ENCODE measurements at regions not wholly inside any gene's neighbourhood (a gene's known extent, or its start where the extent isn't known, plus 50 kb on each side); places are given as distances from the start of the nearest gene placed in this dataset.

DNA sequence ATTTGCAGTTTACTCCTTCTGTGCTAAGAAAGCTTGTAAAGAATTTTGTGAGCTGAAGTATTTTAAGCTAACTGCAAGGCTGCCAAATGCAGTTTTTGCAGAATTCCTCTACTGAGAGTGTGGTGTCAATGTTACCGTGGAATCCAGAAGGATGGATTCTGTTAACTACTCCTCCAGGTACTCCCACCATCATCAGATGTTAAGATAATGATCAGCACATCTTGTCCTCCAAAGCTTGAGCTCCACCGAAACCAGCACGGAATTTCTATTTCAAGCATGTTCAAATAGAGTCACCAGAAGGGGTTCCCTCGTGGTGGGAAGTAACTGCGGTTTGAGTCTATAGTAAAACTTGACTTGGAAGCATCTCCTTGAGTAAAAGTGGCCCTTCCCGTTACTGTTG lies 64.3 kb upstream of the CDKN3 start:
- H4K20me1 ChIP-seq (ENCODE audit: control insufficient read depth, extremely low read depth, insufficient read depth, low read length): no peaks in the 10 kb centered on the region
- no peak overlapping the region for H3K27ac ChIP-seq (ENCODE audit: insufficient read depth, low read length)
- TF ChIP-seq CTCF (conservative IDR thresholded peaks at IDR 0.05 in 1 of 2, IDR thresholded peaks at IDR 0.05 in 1 of 2; ENCODE audit: low read depth in 1 of 2, low read length in 2 of 2) (no peak), EZH2 (IDR thresholded peaks at IDR 0.05; ENCODE audit: low read length, missing control alignments) (no peak)
- H3K27me3 ChIP-seq (ENCODE audit: control insufficient read depth, insufficient read depth, low read length): no peaks in the 10 kb centered on the region
- DNase-seq (ENCODE audit: low read depth in 2 of 2): no peak
- H3K4me2 ChIP-seq (ENCODE audit: extremely low read depth, insufficient read depth, low read length): no peak overlapping the region
- H3K9ac ChIP-seq (ENCODE audit: insufficient read depth, low read length): no peak overlapping the region
- no peaks in the 10 kb centered on the region for H3K9me3 ChIP-seq (ENCODE audit: control insufficient read depth, insufficient read depth, low read depth, low read length)
- H3K4me1 ChIP-seq (ENCODE audit: control insufficient read depth, extremely low read depth, insufficient read depth, low read length): no peaks in the 10 kb centered on the region
- H3K79me2 ChIP-seq (ENCODE audit: control insufficient read depth, insufficient read depth, low read length): no peaks in the 10 kb centered on the region
- no peak overlapping the region for H3K4me3 ChIP-seq (replicated peaks in 1 of 4; ENCODE audit: control extremely low read depth in 1 of 4, insufficient read depth in 1 of 4, low read depth in 3 of 4, low read length in 4 of 4)
- H2AFZ ChIP-seq (ENCODE audit: low read length): no peak overlapping the region
- H3K36me3 ChIP-seq (ENCODE audit: control insufficient read depth, insufficient read depth, low read length): no peaks in the 10 kb centered on the region

DNA sequence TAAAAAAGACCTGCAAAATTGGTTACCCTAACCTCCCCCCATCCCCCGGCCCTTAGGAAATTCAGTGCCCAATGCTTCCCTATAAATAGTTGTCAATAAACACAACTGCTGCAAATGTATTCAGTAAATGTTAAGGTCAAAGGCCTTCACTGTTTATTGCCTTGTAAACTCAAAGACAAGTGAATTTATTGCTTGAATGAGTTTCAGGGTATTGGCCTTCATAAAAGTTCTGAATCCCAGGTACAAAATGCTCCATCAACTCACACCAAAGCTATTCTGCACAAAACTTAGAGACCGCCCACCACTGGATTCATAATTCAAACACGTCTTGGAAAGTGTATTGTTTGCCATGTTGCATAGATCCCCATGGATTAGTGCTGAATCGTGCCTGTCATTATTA lies 63.3 kb upstream of the CDKN3 start:
- no peak for DNase-seq (ENCODE audit: low read depth in 2 of 2)
- Histone ChIP-seq H2AFZ (ENCODE audit: low read length) (no peak overlapping the region), H3K27me3 (ENCODE audit: control insufficient read depth, insufficient read depth, low read length) (no peaks in the 10 kb centered on the region), H3K9ac (ENCODE audit: insufficient read depth, low read length) (no peak overlapping the region), H3K4me3 (replicated peaks in 1 of 4; ENCODE audit: control extremely low read depth in 1 of 4, insufficient read depth in 1 of 4, low read depth in 3 of 4, low read length in 4 of 4) (no peak overlapping the region), H3K4me1 (ENCODE audit: control insufficient read depth, extremely low read depth, insufficient read depth, low read length) (no peaks in the 10 kb centered on the region), H4K20me1 (ENCODE audit: control insufficient read depth, extremely low read depth, insufficient read depth, low read length) (no peaks in the 10 kb centered on the region), H3K36me3 (ENCODE audit: control insufficient read depth, insufficient read depth, low read length) (no peaks in the 10 kb centered on the region), H3K79me2 (ENCODE audit: control insufficient read depth, insufficient read depth, low read length) (no peaks in the 10 kb centered on the region), H3K9me3 (ENCODE audit: control insufficient read depth, insufficient read depth, low read depth, low read length) (no peaks in the 10 kb centered on the region), H3K27ac (ENCODE audit: insufficient read depth, low read length) (no peak overlapping the region), H3K4me2 (ENCODE audit: extremely low read depth, insufficient read depth, low read length) (no peak overlapping the region)
- no peak for TF ChIP-seq CTCF (conservative IDR thresholded peaks at IDR 0.05 in 1 of 2, IDR thresholded peaks at IDR 0.05 in 1 of 2; ENCODE audit: low read depth in 1 of 2, low read length in 2 of 2)
- TF ChIP-seq EZH2 (IDR thresholded peaks at IDR 0.05; ENCODE audit: low read length, missing control alignments): no peak

DNA sequence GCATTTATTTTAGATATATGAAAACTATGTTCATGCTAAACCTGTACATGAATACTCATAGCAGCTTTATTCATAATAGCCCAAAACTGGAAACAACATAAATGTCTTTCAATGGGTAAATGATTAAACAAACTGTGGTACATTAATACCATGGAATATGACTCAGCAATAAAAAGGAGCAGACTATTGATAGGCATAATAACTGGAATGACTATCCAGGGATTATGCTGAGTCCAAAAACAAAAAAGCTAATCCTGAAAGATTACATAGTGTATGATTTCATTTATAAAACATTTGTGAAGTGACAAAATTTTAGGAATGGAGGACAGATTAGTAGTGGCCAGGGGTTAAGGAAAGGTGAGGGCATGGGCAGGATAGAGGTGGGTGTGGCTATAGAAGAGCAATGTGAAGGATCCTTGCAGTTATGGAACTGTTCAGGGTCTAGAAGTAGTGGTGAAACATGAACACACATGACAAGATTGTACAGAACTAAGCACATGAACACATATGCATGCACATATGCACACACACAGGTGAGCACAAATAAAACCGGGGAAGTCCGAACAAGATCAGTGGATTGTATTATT lies 61.1 kb upstream of the CDKN3 start:
- Histone ChIP-seq H4K20me1 (ENCODE audit: control insufficient read depth, extremely low read depth, insufficient read depth, low read length) (no peaks in the 10 kb centered on the region), H2AFZ (ENCODE audit: low read length) (no peak overlapping the region), H3K9me3 (ENCODE audit: control insufficient read depth, insufficient read depth, low read depth, low read length) (no peaks in the 10 kb centered on the region), H3K36me3 (ENCODE audit: control insufficient read depth, insufficient read depth, low read length) (no peaks in the 10 kb centered on the region), H3K4me2 (ENCODE audit: extremely low read depth, insufficient read depth, low read length) (no peak overlapping the region), H3K4me3 (replicated peaks in 1 of 4; ENCODE audit: control extremely low read depth in 1 of 4, insufficient read depth in 1 of 4, low read depth in 3 of 4, low read length in 4 of 4) (no peak overlapping the region), H3K27me3 (ENCODE audit: control insufficient read depth, insufficient read depth, low read length) (no peaks in the 10 kb centered on the region), H3K27ac (ENCODE audit: insufficient read depth, low read length) (no peak overlapping the region), H3K79me2 (ENCODE audit: control insufficient read depth, insufficient read depth, low read length) (no peaks in the 10 kb centered on the region), H3K9ac (ENCODE audit: insufficient read depth, low read length) (no peak overlapping the region), H3K4me1 (ENCODE audit: control insufficient read depth, extremely low read depth, insufficient read depth, low read length) (no peaks in the 10 kb centered on the region)
- TF ChIP-seq CTCF (conservative IDR thresholded peaks at IDR 0.05 in 1 of 2, IDR thresholded peaks at IDR 0.05 in 1 of 2; ENCODE audit: low read depth in 1 of 2, low read length in 2 of 2) (no peak), EZH2 (IDR thresholded peaks at IDR 0.05; ENCODE audit: low read length, missing control alignments) (no peak)
- no peak for DNase-seq (ENCODE audit: low read depth in 2 of 2)
